Keratinocyte (primary cell): ENCODE measurements at regions not wholly inside any gene's neighbourhood (a gene's known extent, or its start where the extent isn't known, plus 50 kb on each side); places are given as distances from the start of the nearest gene placed in this dataset.

Experiments
- CTCF ChIP-seq, 3 experiments: IDR thresholded peaks in 1 of 3; conservative IDR thresholded peaks in 1 of 3; optimal IDR thresholded peaks in 1 of 3; 2 replicates in 2 of 3; 3 replicates in 1 of 3; pipeline versions ENCODE3 to v1.5.1; 2011; ENCODE audit warnings: low read length in 3 of 3, mild to moderate bottlenecking in 3 of 3, moderate library complexity in 2 of 3, control low read depth in 1 of 3, inconsistent platforms in 1 of 3; ENCODE audit not compliant: insufficient read depth in 2 of 3; ENCODE audit errors: extremely low read depth in 1 of 3
- EZH2 ChIP-seq: IDR thresholded peaks from one replicate; pipeline ENCODE4 v1.6.1; 2012; ENCODE audit warnings: inconsistent platforms, mild to moderate bottlenecking, low read length, moderate library complexity

- TF ChIP-seq CTCF (optimal IDR thresholded peaks at IDR 0.05 in 1 of 3, IDR thresholded peaks at IDR 0.05 in 1 of 3, conservative IDR thresholded peaks at IDR 0.05 in 1 of 3; ENCODE audit: extremely low read depth in 1 of 3, insufficient read depth in 2 of 3, low read length in 3 of 3) (no peak), EZH2 (no peak)
These were observed 863.9 kb downstream of the EPHA3 start for GRCh38 chr3:89971329-89971728.
